Fibroblast of villous mesenchyme (primary cell): ENCODE measurements at regions not wholly inside any gene's neighbourhood (a gene's known extent, or its start where the extent isn't known, plus 50 kb on each side); places are given as distances from the start of the nearest gene placed in this dataset.

Source experiments
- DNase-seq: peaks from one replicate; pipeline ENCODE4 v3.0.0-alpha.2; 2010; ENCODE audit warnings: low read depth
- H3K4me3 ChIP-seq: 2 replicates; pipeline ENCODE4 v1.5.1; 2011; ENCODE audit warnings: low read depth, mild to moderate bottlenecking, low read length
- CTCF ChIP-seq: IDR thresholded peaks from 2 replicates; pipeline ENCODE4 v1.5.1; 2012; ENCODE audit warnings: low read depth, mild to moderate bottlenecking, low read length; ENCODE audit not compliant: insufficient read depth

GRCh38 chr1:219422811-219423598, 189.9 kb downstream of the ZC3H11B start:
- H3K4me3 ChIP-seq = no peak overlapping the region
- no peak for TF ChIP-seq CTCF
- DNase-seq = no peak

- DNase-seq = no peak
- H3K4me3 ChIP-seq = no peak overlapping the region
- TF ChIP-seq CTCF = no peak
Observed at GRCh38 chr1:219420913-219421312, 192.0 kb downstream of the ZC3H11B start.

GRCh38 chr1:219419860-219420259, 193.0 kb downstream of the ZC3H11B start:
- DNase-seq = no peak
- H3K4me3 ChIP-seq = no peak overlapping the region
- TF ChIP-seq CTCF = no peak

GRCh38 chr1:219419065-219419464, 193.8 kb downstream of the ZC3H11B start:
- DNase-seq = no peak
- H3K4me3 ChIP-seq = no peak overlapping the region
- TF ChIP-seq CTCF = no peak

- no peak for TF ChIP-seq CTCF
- DNase-seq = no peak
- H3K4me3 ChIP-seq = no peak overlapping the region
Observed at GRCh38 chr1:219417610-219418009, 195.3 kb downstream of the ZC3H11B start.

GRCh38 chr1:219416598-219417238, 196.2 kb downstream of the ZC3H11B start:
- peak; percentile 76 for TF ChIP-seq CTCF
- peak; percentile 57 for DNase-seq

More at GRCh38 chr1:219416598-219417238, 196.2 kb downstream of the ZC3H11B start:
- no peak overlapping the region for H3K4me3 ChIP-seq
